ENCODE measurements at regions not wholly inside any gene's neighbourhood (a gene's known extent, or its start where the extent isn't known, plus 50 kb on each side); places are given as distances from the start of the nearest gene placed in this dataset.

DNA sequence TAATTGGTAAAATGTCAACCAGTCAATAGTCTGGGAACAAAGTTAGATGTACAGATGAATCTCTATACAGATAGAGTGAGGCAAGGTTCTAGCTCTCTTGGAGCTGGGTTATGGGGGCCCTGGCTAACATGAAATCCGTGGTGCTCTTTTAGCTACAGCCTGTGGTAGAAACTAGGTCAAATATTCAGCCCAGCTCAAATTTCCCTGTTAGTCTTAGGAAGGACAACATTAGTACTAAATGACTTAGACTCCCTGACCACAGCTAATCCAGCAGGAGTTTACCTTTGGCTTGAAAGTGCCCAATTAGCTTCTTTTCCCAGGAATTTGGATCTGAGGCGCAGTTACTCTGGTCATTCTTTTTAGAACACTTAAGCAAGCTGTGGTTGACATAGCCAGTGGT is 170.5 kb downstream of the DMRTA1 start:
- H3K9me3 Mint-ChIP-seq, result no peaks in the 10 kb centered on the region; the same call in 1 of the 2 replicates
- no peaks in the 10 kb centered on the region for H3K4me1 Mint-ChIP-seq (ENCODE audit: low read depth)
- no peaks in the 10 kb centered on the region for H3K36me3 Mint-ChIP-seq (ENCODE audit: low read depth)
- TF ChIP-seq, protein P1, sequence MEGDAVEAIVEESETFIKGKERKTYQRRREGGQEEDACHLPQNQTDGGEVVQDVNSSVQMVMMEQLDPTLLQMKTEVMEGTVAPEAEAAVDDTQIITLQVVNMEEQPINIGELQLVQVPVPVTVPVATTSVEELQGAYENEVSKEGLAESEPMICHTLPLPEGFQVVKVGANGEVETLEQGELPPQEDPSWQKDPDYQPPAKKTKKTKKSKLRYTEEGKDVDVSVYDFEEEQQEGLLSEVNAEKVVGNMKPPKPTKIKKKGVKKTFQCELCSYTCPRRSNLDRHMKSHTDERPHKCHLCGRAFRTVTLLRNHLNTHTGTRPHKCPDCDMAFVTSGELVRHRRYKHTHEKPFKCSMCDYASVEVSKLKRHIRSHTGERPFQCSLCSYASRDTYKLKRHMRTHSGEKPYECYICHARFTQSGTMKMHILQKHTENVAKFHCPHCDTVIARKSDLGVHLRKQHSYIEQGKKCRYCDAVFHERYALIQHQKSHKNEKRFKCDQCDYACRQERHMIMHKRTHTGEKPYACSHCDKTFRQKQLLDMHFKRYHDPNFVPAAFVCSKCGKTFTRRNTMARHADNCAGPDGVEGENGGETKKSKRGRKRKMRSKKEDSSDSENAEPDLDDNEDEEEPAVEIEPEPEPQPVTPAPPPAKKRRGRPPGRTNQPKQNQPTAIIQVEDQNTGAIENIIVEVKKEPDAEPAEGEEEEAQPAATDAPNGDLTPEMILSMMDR (IDR thresholded peaks at IDR 0.05), result no peak
- H3K27ac Mint-ChIP-seq, result no peak overlapping the region
- no peaks in the 10 kb centered on the region; the same call in 1 of the 2 replicates for H3K27me3 Mint-ChIP-seq (ENCODE audit: insufficient read depth)
- no peak overlapping the region for H3K4me3 Mint-ChIP-seq
- DNase-seq, result no peak

DNA sequence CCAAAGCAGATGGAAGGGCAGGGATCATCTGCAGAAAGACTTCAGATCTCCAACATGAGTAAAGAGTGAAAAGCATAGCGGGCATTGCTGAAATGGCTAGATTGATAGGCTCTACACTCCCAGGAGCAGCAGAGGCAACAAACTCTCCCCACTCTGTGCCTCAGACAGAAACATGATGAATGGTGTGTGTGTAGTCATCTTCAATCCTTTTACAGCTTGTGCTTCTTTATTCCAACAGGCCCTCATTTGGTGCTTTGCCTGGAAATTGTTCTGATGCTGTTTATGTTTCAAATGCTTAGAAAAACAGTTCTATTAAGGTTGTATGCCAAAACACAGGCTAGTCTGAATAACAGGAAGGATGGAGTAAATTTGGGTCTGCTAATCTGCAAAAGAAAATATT is 176.2 kb downstream of the DMRTA1 start:
- Mint-ChIP-seq H3K4me1 (ENCODE audit: low read depth) (no peaks in the 10 kb centered on the region), H3K4me3 (no peak overlapping the region), H3K27ac (no peak overlapping the region), H3K9me3 (no peaks in the 10 kb centered on the region; the same call in 1 of the 2 replicates), H3K36me3 (ENCODE audit: low read depth) (no peaks in the 10 kb centered on the region), H3K27me3 (ENCODE audit: insufficient read depth) (no peaks in the 10 kb centered on the region; the same call in 1 of the 2 replicates)
- TF ChIP-seq, protein P1 (IDR thresholded peaks at IDR 0.05), result no peak
- DNase-seq, result no peak

DNA sequence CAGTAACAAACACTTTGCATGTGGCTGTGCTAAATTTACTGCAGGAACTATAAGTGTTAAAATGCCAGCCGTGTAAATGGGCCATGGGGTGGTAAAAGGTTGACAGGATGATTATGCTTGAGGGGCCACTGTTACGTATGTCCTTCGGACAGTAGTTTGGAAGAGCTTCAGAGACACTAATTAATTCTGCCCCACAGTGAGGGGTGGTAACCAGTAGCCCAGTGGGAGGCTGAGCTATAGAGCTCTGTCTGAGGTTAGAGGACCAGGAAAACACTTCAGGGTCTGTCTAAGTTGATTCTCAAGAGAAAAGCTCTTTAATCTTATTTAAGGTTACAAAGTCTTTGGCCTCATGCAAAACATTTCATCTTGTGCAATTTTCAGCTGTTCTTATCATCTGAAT is 176.6 kb downstream of the DMRTA1 start:
- H3K27me3 Mint-ChIP-seq (ENCODE audit: insufficient read depth), result no peaks in the 10 kb centered on the region; the same call in 1 of the 2 replicates
- no peak overlapping the region for H3K27ac Mint-ChIP-seq
- H3K4me1 Mint-ChIP-seq (ENCODE audit: low read depth), result no peaks in the 10 kb centered on the region
- H3K36me3 Mint-ChIP-seq (ENCODE audit: low read depth), result no peaks in the 10 kb centered on the region
- no peaks in the 10 kb centered on the region; the same call in 1 of the 2 replicates for H3K9me3 Mint-ChIP-seq
- no peak for DNase-seq
- TF ChIP-seq, protein P1 (IDR thresholded peaks at IDR 0.05), result no peak
- no peak overlapping the region for H3K4me3 Mint-ChIP-seq

DNA sequence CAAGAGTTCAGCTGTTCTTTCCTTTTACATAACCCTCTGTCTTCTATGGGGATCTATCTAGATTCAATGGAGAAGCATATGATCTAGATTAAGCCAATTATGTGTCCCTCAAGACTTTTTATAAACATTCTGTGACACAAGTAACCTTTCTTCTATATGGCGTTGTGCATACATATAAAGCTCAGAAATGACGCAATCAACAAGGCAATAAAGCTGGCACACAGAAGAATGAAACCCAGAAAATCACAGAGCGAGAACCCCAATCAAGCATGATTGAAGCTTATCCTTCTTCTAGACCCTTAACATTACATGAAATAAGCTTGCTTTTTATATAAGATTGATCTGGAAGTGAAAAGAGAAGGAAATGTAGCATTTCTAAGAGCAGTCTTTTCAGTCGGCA is 178.9 kb downstream of the DMRTA1 start:
- no peaks in the 10 kb centered on the region; the same call in 1 of the 2 replicates for H3K9me3 Mint-ChIP-seq
- H3K36me3 Mint-ChIP-seq (ENCODE audit: low read depth), result no peaks in the 10 kb centered on the region
- no peaks in the 10 kb centered on the region for H3K27me3 Mint-ChIP-seq (ENCODE audit: insufficient read depth)
- no peak overlapping the region for H3K4me3 Mint-ChIP-seq
- no peak for DNase-seq
- no peaks in the 10 kb centered on the region for H3K4me1 Mint-ChIP-seq (ENCODE audit: low read depth)
- TF ChIP-seq, protein P1 (IDR thresholded peaks at IDR 0.05), result no peak
- H3K27ac Mint-ChIP-seq, result no peak overlapping the region

DNA sequence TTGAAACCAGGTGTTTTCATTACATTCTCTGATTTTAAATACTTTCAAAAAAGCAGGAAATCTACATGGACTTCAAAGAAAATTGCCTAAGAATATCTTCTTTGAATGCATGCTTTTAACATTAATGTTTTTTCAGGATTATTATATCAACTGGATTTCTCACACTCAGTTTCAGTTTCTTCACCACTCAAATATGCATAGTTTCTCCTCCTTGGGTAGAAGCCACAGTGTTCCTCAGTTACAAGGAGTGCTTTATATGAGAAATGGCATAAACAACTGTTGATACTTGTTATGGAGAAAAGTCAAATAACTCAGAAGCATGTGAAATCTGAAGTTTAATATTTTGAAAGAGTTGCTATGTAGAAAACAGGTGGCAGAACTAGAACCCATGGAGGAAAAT is 196.9 kb downstream of the DMRTA1 start:
- no peak overlapping the region for H3K4me3 Mint-ChIP-seq
- no peak for DNase-seq
- TF ChIP-seq, protein P1 (IDR thresholded peaks at IDR 0.05), result no peak
- H3K27me3 Mint-ChIP-seq (ENCODE audit: insufficient read depth), result no peaks in the 10 kb centered on the region
- no peaks in the 10 kb centered on the region for H3K9me3 Mint-ChIP-seq
- H3K4me1 Mint-ChIP-seq (ENCODE audit: low read depth), result no peaks in the 10 kb centered on the region
- no peaks in the 10 kb centered on the region for H3K36me3 Mint-ChIP-seq (ENCODE audit: low read depth)
- H3K27ac Mint-ChIP-seq, result no peak overlapping the region

DNA sequence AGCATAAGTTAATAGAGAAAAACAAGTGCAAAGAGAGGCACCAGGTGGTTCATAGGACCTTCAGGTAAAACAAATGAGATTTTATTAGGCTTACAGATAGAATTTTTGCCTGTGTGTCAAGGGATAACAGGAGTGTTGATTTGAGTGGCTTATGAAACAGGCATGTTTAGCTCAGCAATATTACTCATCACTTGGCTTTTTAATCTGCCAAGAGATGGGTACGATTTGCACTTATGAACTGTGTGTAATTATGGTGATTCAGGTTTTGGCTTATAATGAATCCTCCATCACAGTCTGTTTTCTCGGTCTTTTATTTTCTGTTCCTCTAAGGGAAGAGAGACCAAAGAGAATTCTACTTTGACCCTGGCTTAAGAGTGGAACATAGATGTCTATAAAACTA is 199.3 kb downstream of the DMRTA1 start:
- H3K27me3 Mint-ChIP-seq (ENCODE audit: insufficient read depth), result peaks cover 2% of the 10 kb centered on the region; the same call in 1 of the 2 replicates
- peaks cover under 1% of the 10 kb centered on the region; the same call in 1 of the 2 replicates for H3K9me3 Mint-ChIP-seq
- TF ChIP-seq, protein P1 (IDR thresholded peaks at IDR 0.05), result no peak
- H3K27ac Mint-ChIP-seq, result no peak overlapping the region
- no peaks in the 10 kb centered on the region for H3K4me1 Mint-ChIP-seq (ENCODE audit: low read depth)
- no peaks in the 10 kb centered on the region for H3K36me3 Mint-ChIP-seq (ENCODE audit: low read depth)
- DNase-seq, result no peak
- H3K4me3 Mint-ChIP-seq, result no peak overlapping the region
